GM12878 (cell line): ENCODE measurements at regions not wholly inside any gene's neighbourhood (a gene's known extent, or its start where the extent isn't known, plus 50 kb on each side); places are given as distances from the start of the nearest gene placed in this dataset.

ENCODE experiments used
- ATAC-seq: fragments of 200-7000 bp; cut with Tn5 transposase; 3 replicates; pipeline ENCODE4 v1.9.1; 2020; ENCODE audit warnings: mild to moderate bottlenecking, moderate library complexity
- BruUV-seq: library from RNA; stranded (reverse); fragments of 400-500 nt; replicated peaks from 2 replicates; lab custom pipeline; 2021; lab: Mats Ljungman, UMichigan
- CTCF ChIA-PET: fragments of 300-600 bp; sonication (Branson Sonifier 250); formaldehyde crosslinking; extraction: SDS; loops from one replicate; lab custom pipeline; 2021; ENCODE audit warnings: inconsistent platforms; lab: Yijun Ruan, JAX
- POLR2A ChIA-PET: fragments of 350-600 bp; formaldehyde crosslinking; extraction: SDS; loops from one replicate; lab custom pipeline; 2021; ENCODE audit warnings: inconsistent platforms; lab: Charles Lee
- RAD21 ChIA-PET: fragments of 300-600 bp; sonication (Branson Sonifier 250); formaldehyde crosslinking; loops from one replicate; lab custom pipeline; 2023; ENCODE audit warnings: antibody characterized with exemption; ENCODE audit not compliant: unreplicated experiment; lab: Charles Lee
- SMC1A ChIA-PET: fragments of 300-600 bp; sonication (Branson Sonifier 250); formaldehyde crosslinking; loops from one replicate; lab custom pipeline; 2023; ENCODE audit not compliant: unreplicated experiment, uncharacterized antibody; lab: Charles Lee
- DNase-seq: peaks from one replicate; pipeline ENCODE4 v3.0.0-alpha.2; 2011; ENCODE audit warnings: low read depth, low spot score
- FAIRE-seq: peaks from 3 replicates; lab custom pipeline; 2011; peaks lifted over from hg19 to GRCh38; lab: Jason Lieb, UNC
- H2AFZ ChIP-seq: 2 replicates; pipeline ENCODE4 v1.6.0; 2011; ENCODE audit warnings: low read depth, low read length, control low read depth; ENCODE audit not compliant: control insufficient read depth
- H3K27ac ChIP-seq: 2 replicates; pipeline ENCODE4 v1.5.1; 2011; ENCODE audit warnings: control low read depth; ENCODE audit not compliant: control insufficient read depth, insufficient read depth
- H3K27me3 ChIP-seq, 2 experiments: replicated peaks in 1 of 2; 2 replicates each; pipeline versions ENCODE4 v1.6.0 to v1.6.1; 2011; ENCODE audit warnings: low read length in 1 of 2; ENCODE audit not compliant: control insufficient read depth in 2 of 2, insufficient read depth in 2 of 2
- H3K36me3 ChIP-seq, 2 experiments: 2 replicates each; pipeline ENCODE4 v1.5.1; 2011; ENCODE audit warnings: low read length in 1 of 2; ENCODE audit not compliant: control insufficient read depth in 2 of 2, insufficient read depth in 2 of 2
- H3K4me1 ChIP-seq: 2 replicates; pipeline ENCODE4 v1.6.1; 2011; ENCODE audit warnings: mild to moderate bottlenecking, low read length, moderate library complexity, mixed read lengths; ENCODE audit not compliant: control insufficient read depth, insufficient read depth
- H3K4me2 ChIP-seq: 2 replicates; pipeline ENCODE4 v1.6.0; 2011; ENCODE audit warnings: control low read depth; ENCODE audit not compliant: control insufficient read depth, insufficient read depth
- H3K4me3 ChIP-seq: fragments of 200-600 bp; sonication (generic); 2 replicates; pipeline ENCODE4 v1.5.1; 2016
- H3K79me2 ChIP-seq: 2 replicates; pipeline ENCODE4 v1.6.0; 2011; ENCODE audit warnings: low read length; ENCODE audit not compliant: control insufficient read depth, insufficient read depth
- H3K9ac ChIP-seq: 2 replicates; pipeline ENCODE4 v1.8.0; 2011; ENCODE audit warnings: low read length, control low read depth, mixed read lengths; ENCODE audit not compliant: control insufficient read depth, insufficient read depth
- H3K9me3 ChIP-seq: replicated peaks from 3 replicates; pipeline ENCODE4 v1.5.1; 2011; ENCODE audit warnings: mild to moderate bottlenecking, low read length; ENCODE audit not compliant: control insufficient read depth, insufficient read depth
- H4K20me1 ChIP-seq: 2 replicates; pipeline ENCODE4 v1.6.0; 2011; ENCODE audit not compliant: control insufficient read depth, insufficient read depth
- BACH1 ChIP-seq: fragments of 450-650 bp; IDR thresholded peaks from 2 replicates; pipeline ENCODE4 v1.6.1; 2017; ENCODE audit warnings: mild to moderate bottlenecking, borderline replicate concordance
- ELK1 ChIP-seq: IDR thresholded peaks from 2 replicates; pipeline ENCODE4 v1.6.1; 2012; ENCODE audit warnings: low read depth, low read length, improper control_type of control experiment
- IKZF1 ChIP-seq: fragments of 450-650 bp; conservative IDR thresholded peaks from 2 replicates; pipeline ENCODE4 v1.6.1; 2017; ENCODE audit warnings: antibody characterized with exemption, mild to moderate bottlenecking
- JUND ChIP-seq: IDR thresholded peaks from 2 replicates; pipeline ENCODE4 v1.6.1; 2012; ENCODE audit warnings: low read depth, mild to moderate bottlenecking, low read length, improper control_type of control experiment, moderate library complexity
- MEF2A ChIP-seq: IDR thresholded peaks from 2 replicates; pipeline ENCODE4 v1.6.1; 2011; ENCODE audit warnings: low read depth, mild to moderate bottlenecking, low read length, moderate library complexity; ENCODE audit not compliant: insufficient read depth
- MEF2B ChIP-seq: fragments of 450-650 bp; IDR thresholded peaks from 2 replicates; pipeline ENCODE4 v1.6.1; 2018; ENCODE audit warnings: mild to moderate bottlenecking, moderate library complexity; ENCODE audit not compliant: partially characterized antibody, poor library complexity, severe bottlenecking
- RAD51 ChIP-seq: fragments of 450-650 bp; IDR thresholded peaks from 2 replicates; pipeline ENCODE4 v1.6.1; 2016; ENCODE audit warnings: moderate library complexity, mild to moderate bottlenecking, inconsistent platforms
- REST ChIP-seq: IDR thresholded peaks from 2 replicates; pipeline ENCODE4 v1.6.1; 2012; ENCODE audit warnings: mild to moderate bottlenecking, low read depth, low read length
- RUNX3 ChIP-seq: IDR thresholded peaks from 2 replicates; pipeline ENCODE4 v1.6.1; 2012; ENCODE audit warnings: low read length, inconsistent platforms
- SKIL ChIP-seq: fragments of 450-650 bp; IDR thresholded peaks from 2 replicates; pipeline ENCODE4 v1.6.1; 2017; ENCODE audit warnings: mild to moderate bottlenecking, low read depth, inconsistent platforms; ENCODE audit not compliant: poor library complexity, severe bottlenecking
- SMAD1 ChIP-seq: fragments of 450-650 bp; IDR thresholded peaks from 2 replicates; pipeline ENCODE4 v1.6.1; 2018; ENCODE audit warnings: mild to moderate bottlenecking, low read depth; ENCODE audit not compliant: partially characterized antibody
- STAT3 ChIP-seq: IDR thresholded peaks from 2 replicates; pipeline ENCODE4 v1.6.1; 2011; ENCODE audit warnings: low read depth, low read length, improper control_type of control experiment
- TCF7 ChIP-seq: IDR thresholded peaks from 2 replicates; pipeline ENCODE4 v1.6.1; 2014; ENCODE audit warnings: antibody characterized with exemption, borderline replicate concordance
- USF1 ChIP-seq: IDR thresholded peaks from 2 replicates; pipeline ENCODE4 v1.6.1; 2011; ENCODE audit warnings: borderline replicate concordance, low read depth, mild to moderate bottlenecking, moderate library complexity, mixed read lengths, low read length; ENCODE audit not compliant: insufficient read depth; ENCODE audit errors: extremely low read length
- ZNF217 ChIP-seq: fragments of 450-650 bp; IDR thresholded peaks from 2 replicates; pipeline ENCODE4 v1.6.1; 2017; ENCODE audit warnings: antibody characterized with exemption, mild to moderate bottlenecking
- WGBS: methylation state at CpG from one replicate; pipeline ENCODE4 v1.1.6; 2016; ENCODE audit warnings: low lambda C conversion rate; ENCODE audit not compliant: insufficient replicate concordance, insufficient coverage; ENCODE audit errors: missing lambda C conversion rate; 5-methylcytosine and 5-hydroxymethylcytosine counted together
- in situ Hi-C: fragments of 300-500 bp; cut with MboI; formaldehyde crosslinking; loops from 9 replicates; pipeline ENCODE4 v1.14.3; 2018; ENCODE audit warnings: mixed read lengths
- intact Hi-C: fragments of 100-400 bp; cut with micrococcal nuclease; formaldehyde crosslinking; loops from one replicate; pipeline ENCODE4 v1.14.2; 2022; ENCODE audit not compliant: unreplicated experiment

GRCh38 chr3:109413049-109413448 is 75.7 kb upstream of the DPPA4 start:
- Histone ChIP-seq H3K27me3 (no peaks in the 10 kb centered on the region), H3K9me3 (no peaks in the 10 kb centered on the region), H3K9ac (no peak overlapping the region), H3K79me2 (no peaks in the 10 kb centered on the region), H2AFZ (no peak overlapping the region), H3K4me1 (no peaks in the 10 kb centered on the region), H4K20me1 (no peaks in the 10 kb centered on the region), H3K27ac (no peak overlapping the region), H3K36me3 (no peaks in the 10 kb centered on the region), H3K4me3 (no peak overlapping the region), H3K4me2 (no peak overlapping the region)
- RAD21 ChIA-PET, result no interaction called here
- FAIRE-seq (no peak), ATAC-seq (no peak), DNase-seq (no peak)
- TF ChIP-seq RUNX3 (no peak), RAD51 (no peak), STAT3 (no peak), ZNF217 (no peak), MEF2B (no peak), USF1 (no peak), BACH1 (no peak), JUND (no peak), MEF2A (no peak), TCF7 (no peak), IKZF1 (no peak), SKIL (no peak), SMAD1 (no peak), REST (no peak), ELK1 (no peak)
- SMC1A ChIA-PET, result no interaction called here
- intact Hi-C loops (no loop called here), in situ Hi-C loops (no loop called here)
- CTCF ChIA-PET, result no interaction called here
- 1% methylated on average over 4 of the region's 4 CpGs for WGBS
- BruUV-seq, result no TSS peak
- POLR2A ChIA-PET, result no interaction called here
